Kidney epithelial cell (primary cell): ENCODE measurements at regions not wholly inside any gene's neighbourhood (a gene's known extent, or its start where the extent isn't known, plus 50 kb on each side); places are given as distances from the start of the nearest gene placed in this dataset.
A peak's percentile ranks its signal among the peaks of the same experiment; 100 is the strongest.
"Not testable (repeated sequence)": the region's sequence is repeated elsewhere in the genome, so short reads cannot be mapped to it uniquely, and the experiment has no call there.

ENCODE experiments used
- DNase-seq: peaks from one replicate; pipeline ENCODE4 v3.0.0-alpha.2; 2010; ENCODE audit warnings: low read depth
- H3K27me3 ChIP-seq: 2 replicates; pipeline ENCODE4 v1.6.0; 2011; ENCODE audit warnings: low read length; ENCODE audit not compliant: control insufficient read depth, insufficient read depth
- H3K36me3 ChIP-seq: 2 replicates; pipeline ENCODE4 v1.5.1; 2011; ENCODE audit warnings: low read length; ENCODE audit not compliant: control insufficient read depth, insufficient read depth
- H3K4me3 ChIP-seq: 2 replicates; pipeline ENCODE4 v1.5.1; 2011; ENCODE audit warnings: low read depth, mild to moderate bottlenecking, control low read depth, low read length

- not testable (repeated sequence) for H3K36me3 ChIP-seq, H3K4me3 ChIP-seq, DNase-seq, H3K27me3 ChIP-seq
Observed at GRCh38 chr1:146522812-146523211, 294.0 kb upstream of the NOTCH2NLA start.

- not testable (repeated sequence) for DNase-seq, H3K27me3 ChIP-seq, H3K4me3 ChIP-seq, H3K36me3 ChIP-seq
Observed at GRCh38 chr1:146522345-146522744, 293.5 kb upstream of the NOTCH2NLA start.

DNA sequence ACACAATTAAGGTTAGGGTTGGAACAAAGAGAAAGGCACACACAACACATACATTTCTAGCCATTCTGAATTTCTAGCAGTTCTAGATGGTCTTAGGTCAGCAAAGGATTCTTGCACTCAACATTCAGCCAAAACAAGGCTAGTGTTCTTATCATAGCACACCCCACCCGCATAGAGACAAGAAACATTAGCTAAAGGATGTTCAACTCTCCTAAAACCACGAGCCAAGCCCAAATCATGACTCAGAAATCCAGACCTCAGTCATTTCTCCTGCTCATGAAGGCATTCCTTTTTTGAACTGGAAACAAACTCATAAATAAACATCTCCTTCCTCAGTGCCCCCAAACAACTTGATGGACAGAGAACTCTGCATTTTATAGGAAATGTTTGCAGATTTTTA, 293.0 kb upstream of the NOTCH2NLA start:
- not testable (repeated sequence) for H3K36me3 ChIP-seq, DNase-seq, H3K4me3 ChIP-seq, H3K27me3 ChIP-seq

DNA sequence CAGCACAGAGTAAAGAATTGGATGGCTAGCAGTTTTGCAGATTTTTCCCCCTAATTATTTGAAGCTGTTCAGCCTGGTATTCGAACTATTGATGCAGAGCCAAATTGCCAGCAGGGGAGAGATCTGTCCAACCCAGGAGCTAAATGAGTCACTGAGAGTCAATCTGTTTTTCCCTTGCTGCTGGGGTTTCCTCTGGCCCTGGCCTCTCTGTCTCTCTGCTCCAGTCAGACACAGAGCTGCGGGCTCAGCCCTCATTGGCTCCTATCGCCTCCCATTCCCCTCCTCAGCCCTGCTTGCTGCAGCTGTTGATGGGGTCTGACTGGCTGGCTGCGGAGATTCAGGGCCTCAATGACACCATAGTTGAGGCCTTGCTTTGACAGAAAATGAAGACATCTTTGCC, 284.9 kb upstream of the NOTCH2NLA start:
- not testable (repeated sequence) for H3K36me3 ChIP-seq, H3K27me3 ChIP-seq, DNase-seq, H3K4me3 ChIP-seq

- not testable (repeated sequence) for H3K4me3 ChIP-seq, H3K27me3 ChIP-seq, DNase-seq, H3K36me3 ChIP-seq
Observed at GRCh38 chr1:146511047-146511777, 282.4 kb upstream of the NOTCH2NLA start.

DNA sequence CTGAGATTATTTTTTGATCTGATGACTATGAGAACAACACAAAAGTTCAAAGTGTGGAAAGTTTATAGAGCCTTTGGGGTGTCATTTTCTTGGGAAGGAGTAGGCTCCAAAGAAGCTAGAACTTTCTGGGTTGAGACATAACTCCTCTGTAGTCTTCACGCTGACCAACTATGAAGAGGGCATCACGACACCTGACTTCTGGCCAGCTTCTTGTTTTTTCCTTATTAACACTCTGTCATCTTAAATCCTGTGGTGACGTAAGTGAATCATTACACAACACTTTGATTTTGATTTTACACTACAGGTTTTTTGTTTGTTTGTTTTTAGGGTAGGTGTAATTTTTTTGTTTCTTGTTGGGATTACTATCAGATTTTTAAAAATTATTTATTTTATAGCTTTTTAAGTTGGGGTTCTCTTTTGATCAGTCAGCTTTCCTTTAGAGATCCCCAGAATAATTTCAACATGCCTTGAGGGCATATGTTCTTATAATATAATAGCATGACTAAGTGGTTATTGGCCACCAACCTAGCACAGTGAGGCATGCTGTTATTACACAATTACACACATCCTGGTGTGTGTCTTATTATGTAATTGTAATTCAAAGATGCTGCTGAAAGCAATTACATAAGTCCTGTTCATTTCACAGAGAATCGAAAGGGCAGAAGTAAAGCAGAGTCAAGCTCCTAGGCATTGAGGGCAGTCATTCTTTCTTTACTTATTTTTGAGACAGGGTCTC, 281.6 kb upstream of the NOTCH2NLA start:
- DNase-seq, H3K4me3 ChIP-seq, H3K27me3 ChIP-seq, H3K36me3 ChIP-seq: not testable (repeated sequence)

DNA sequence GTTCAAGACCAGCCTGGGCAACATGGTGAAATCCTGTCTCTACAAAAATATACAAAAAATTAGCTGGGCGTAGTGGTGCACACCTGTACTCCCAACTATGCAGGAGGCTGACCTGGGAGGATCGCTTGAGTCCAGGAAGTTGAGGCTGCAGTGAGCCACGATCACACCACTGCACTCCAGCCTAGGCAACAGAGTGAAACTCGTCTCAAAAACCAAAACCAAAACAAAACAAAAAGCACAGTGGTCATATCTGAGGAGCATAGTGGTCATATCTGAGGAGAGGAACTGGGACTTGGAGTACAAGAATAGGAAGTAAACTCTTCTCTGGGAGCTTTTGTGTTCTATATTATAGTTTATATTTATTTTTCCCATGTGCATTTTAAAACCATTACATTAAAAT, 275.3 kb upstream of the NOTCH2NLA start:
- H3K4me3 ChIP-seq, H3K36me3 ChIP-seq, H3K27me3 ChIP-seq, DNase-seq: not testable (repeated sequence)

DNA sequence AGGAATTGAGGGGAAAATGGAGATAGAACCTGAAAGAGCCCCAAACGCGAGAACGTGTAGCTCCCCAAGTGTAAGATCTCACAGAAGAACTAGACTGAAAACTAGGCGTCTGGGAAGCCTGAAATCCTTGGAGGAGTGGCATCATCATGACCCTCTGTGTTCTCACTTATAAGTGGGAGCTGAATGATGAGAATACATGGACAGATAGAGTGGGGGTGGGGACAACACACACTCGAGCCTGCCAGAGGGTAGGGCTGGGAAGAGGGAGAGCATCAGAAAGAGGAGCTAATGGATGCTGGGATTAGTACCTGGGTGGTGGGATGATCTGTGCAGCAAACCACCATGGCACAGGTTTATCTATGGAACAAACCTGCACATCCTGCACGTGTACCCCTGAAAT, 258.7 kb upstream of the NOTCH2NLA start:
- DNase-seq, H3K4me3 ChIP-seq, H3K36me3 ChIP-seq, H3K27me3 ChIP-seq: not testable (repeated sequence)

DNA sequence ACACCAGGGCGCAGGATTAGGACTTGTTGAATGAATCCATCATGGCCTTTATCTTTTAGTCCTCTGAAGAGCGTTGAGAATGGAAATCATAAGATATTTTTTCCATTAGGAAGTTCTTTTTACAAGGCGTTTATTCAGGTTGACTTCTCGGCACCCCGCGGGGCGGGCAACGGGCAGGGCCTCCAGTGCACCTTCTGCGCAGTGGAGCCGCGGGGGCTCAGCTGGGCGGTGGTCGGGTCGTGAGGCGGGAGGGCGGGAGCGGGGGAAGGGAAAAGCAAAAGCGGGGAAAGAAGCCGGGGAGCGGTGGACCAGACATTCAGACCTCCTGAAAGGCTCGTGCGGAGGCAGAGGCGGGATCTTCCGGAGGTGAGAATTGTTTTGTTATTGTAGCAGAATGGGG, 258.3 kb upstream of the NOTCH2NLA start:
- H3K36me3 ChIP-seq, H3K27me3 ChIP-seq, DNase-seq: not testable (repeated sequence)
- H3K4me3 ChIP-seq = peak overlapping the region; percentile 30

GRCh38 chr1:146486300-146487014, 257.6 kb upstream of the NOTCH2NLA start:
- not testable (repeated sequence) for H3K27me3 ChIP-seq, DNase-seq, H3K36me3 ChIP-seq
- H3K4me3 ChIP-seq = peak overlapping the region; percentile 31

DNA sequence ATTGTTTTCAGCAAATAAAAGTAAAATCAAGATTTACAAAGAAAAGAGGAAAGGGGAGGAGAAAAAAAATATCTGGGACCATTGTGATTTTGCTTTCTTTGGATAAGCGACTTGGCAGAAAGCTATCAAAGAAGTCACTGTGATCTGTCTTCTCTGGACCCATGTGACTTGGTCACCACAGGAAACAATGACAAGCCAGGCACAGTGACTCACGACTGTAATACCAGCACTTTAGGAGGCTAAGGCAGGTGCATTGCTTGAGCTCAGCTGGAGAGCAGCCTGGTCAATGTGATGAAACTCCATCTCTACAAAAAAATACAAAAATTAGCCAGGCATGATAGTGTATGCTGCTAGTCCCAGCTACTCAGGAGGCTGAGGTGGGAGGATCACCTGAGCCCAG, 255.4 kb upstream of the NOTCH2NLA start:
- not testable (repeated sequence) for H3K4me3 ChIP-seq, H3K36me3 ChIP-seq, H3K27me3 ChIP-seq, DNase-seq

DNA sequence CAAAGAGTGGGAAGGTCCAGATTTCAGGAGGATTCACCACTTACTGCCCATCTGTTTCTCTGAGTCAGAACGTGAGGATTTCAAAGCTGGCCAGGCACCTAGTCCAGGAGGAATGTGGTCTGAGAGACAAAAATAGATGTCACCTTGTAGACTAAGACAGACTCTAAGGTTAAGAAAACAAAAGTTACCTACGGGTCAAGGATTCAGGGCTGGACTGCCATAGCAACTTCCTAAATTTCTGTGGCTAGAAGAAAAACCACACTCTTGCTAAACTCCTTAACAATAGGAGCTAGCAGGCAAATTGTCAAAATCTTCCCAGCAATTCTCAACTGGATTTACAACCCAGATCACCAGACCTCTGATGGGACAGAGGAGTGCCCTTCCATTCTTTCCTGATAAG, 250.4 kb upstream of the NOTCH2NLA start:
- H3K36me3 ChIP-seq, H3K27me3 ChIP-seq, H3K4me3 ChIP-seq: not testable (repeated sequence)
- peak; percentile 10 for DNase-seq
